GM12878 (cell line): ENCODE measurements at regions not wholly inside any gene's neighbourhood (a gene's known extent, or its start where the extent isn't known, plus 50 kb on each side); places are given as distances from the start of the nearest gene placed in this dataset.

Experiments used
- ATAC-seq: fragments of 200-7000 bp; cut with Tn5 transposase; 3 replicates; pipeline ENCODE4 v1.9.1; 2020; ENCODE audit warnings: mild to moderate bottlenecking, moderate library complexity
- BruUV-seq: library from RNA; stranded (reverse); fragments of 400-500 nt; replicated peaks from 2 replicates; lab custom pipeline; 2021; lab: Mats Ljungman, UMichigan
- CTCF ChIA-PET: fragments of 300-600 bp; sonication (Branson Sonifier 250); formaldehyde crosslinking; extraction: SDS; loops from one replicate; lab custom pipeline; 2021; ENCODE audit warnings: inconsistent platforms; lab: Yijun Ruan, JAX
- POLR2A ChIA-PET: fragments of 350-600 bp; formaldehyde crosslinking; extraction: SDS; loops from one replicate; lab custom pipeline; 2021; ENCODE audit warnings: inconsistent platforms; lab: Charles Lee
- RAD21 ChIA-PET: fragments of 300-600 bp; sonication (Branson Sonifier 250); formaldehyde crosslinking; loops from one replicate; lab custom pipeline; 2023; ENCODE audit warnings: antibody characterized with exemption; ENCODE audit not compliant: unreplicated experiment; lab: Charles Lee
- SMC1A ChIA-PET: fragments of 300-600 bp; sonication (Branson Sonifier 250); formaldehyde crosslinking; loops from one replicate; lab custom pipeline; 2023; ENCODE audit not compliant: unreplicated experiment, uncharacterized antibody; lab: Charles Lee
- DNase-seq: peaks from one replicate; pipeline ENCODE4 v3.0.0-alpha.2; 2011; ENCODE audit warnings: low read depth, low spot score
- FAIRE-seq: peaks from 3 replicates; lab custom pipeline; 2011; peaks lifted over from hg19 to GRCh38; lab: Jason Lieb, UNC
- H2AFZ ChIP-seq: 2 replicates; pipeline ENCODE4 v1.6.0; 2011; ENCODE audit warnings: low read depth, low read length, control low read depth; ENCODE audit not compliant: control insufficient read depth
- H3K27ac ChIP-seq: 2 replicates; pipeline ENCODE4 v1.5.1; 2011; ENCODE audit warnings: control low read depth; ENCODE audit not compliant: control insufficient read depth, insufficient read depth
- H3K27me3 ChIP-seq, 2 experiments: replicated peaks in 1 of 2; 2 replicates each; pipeline versions ENCODE4 v1.6.0 to v1.6.1; 2011; ENCODE audit warnings: low read length in 1 of 2; ENCODE audit not compliant: control insufficient read depth in 2 of 2, insufficient read depth in 2 of 2
- H3K36me3 ChIP-seq, 2 experiments: 2 replicates each; pipeline ENCODE4 v1.5.1; 2011; ENCODE audit warnings: low read length in 1 of 2; ENCODE audit not compliant: control insufficient read depth in 2 of 2, insufficient read depth in 2 of 2
- H3K4me1 ChIP-seq: 2 replicates; pipeline ENCODE4 v1.6.1; 2011; ENCODE audit warnings: mild to moderate bottlenecking, low read length, moderate library complexity, mixed read lengths; ENCODE audit not compliant: control insufficient read depth, insufficient read depth
- H3K4me2 ChIP-seq: 2 replicates; pipeline ENCODE4 v1.6.0; 2011; ENCODE audit warnings: control low read depth; ENCODE audit not compliant: control insufficient read depth, insufficient read depth
- H3K4me3 ChIP-seq: fragments of 200-600 bp; sonication (generic); 2 replicates; pipeline ENCODE4 v1.5.1; 2016
- H3K79me2 ChIP-seq: 2 replicates; pipeline ENCODE4 v1.6.0; 2011; ENCODE audit warnings: low read length; ENCODE audit not compliant: control insufficient read depth, insufficient read depth
- H3K9ac ChIP-seq: 2 replicates; pipeline ENCODE4 v1.8.0; 2011; ENCODE audit warnings: low read length, control low read depth, mixed read lengths; ENCODE audit not compliant: control insufficient read depth, insufficient read depth
- H3K9me3 ChIP-seq: replicated peaks from 3 replicates; pipeline ENCODE4 v1.5.1; 2011; ENCODE audit warnings: mild to moderate bottlenecking, low read length; ENCODE audit not compliant: control insufficient read depth, insufficient read depth
- H4K20me1 ChIP-seq: 2 replicates; pipeline ENCODE4 v1.6.0; 2011; ENCODE audit not compliant: control insufficient read depth, insufficient read depth
- ATF7 ChIP-seq: fragments of 450-650 bp; IDR thresholded peaks from 2 replicates; pipeline ENCODE4 v1.6.1; 2016; ENCODE audit warnings: low read depth, mild to moderate bottlenecking
- BACH1 ChIP-seq: fragments of 450-650 bp; IDR thresholded peaks from 2 replicates; pipeline ENCODE4 v1.6.1; 2017; ENCODE audit warnings: mild to moderate bottlenecking, borderline replicate concordance
- EP300 ChIP-seq, 2 experiments: fragments of 150-350 bp in 1 of 2; IDR thresholded peaks; 2 replicates each; pipeline ENCODE4 v1.6.1; 2011 to 2012; ENCODE audit warnings: low read depth in 2 of 2, low read length in 2 of 2, borderline replicate concordance in 1 of 2, improper control_type of control experiment in 1 of 2, inconsistent platforms in 1 of 2; ENCODE audit not compliant: control insufficient read depth in 1 of 2
- HDAC6 ChIP-seq: fragments of 200-600 bp; sonication (generic); IDR thresholded peaks from one replicate; pipeline ENCODE4 v1.8.0; 2017; ENCODE audit warnings: antibody characterized with exemption; ENCODE audit not compliant: unreplicated experiment
- KLF5 ChIP-seq: fragments of 450-650 bp; IDR thresholded peaks from 2 replicates; pipeline ENCODE4 v1.6.1; 2014; ENCODE audit warnings: mild to moderate bottlenecking; ENCODE audit not compliant: partially characterized antibody
- MEF2A ChIP-seq: IDR thresholded peaks from 2 replicates; pipeline ENCODE4 v1.6.1; 2011; ENCODE audit warnings: low read depth, mild to moderate bottlenecking, low read length, moderate library complexity; ENCODE audit not compliant: insufficient read depth
- PAX5 ChIP-seq: IDR thresholded peaks from 2 replicates; pipeline ENCODE4 v1.6.1; 2011; ENCODE audit warnings: low read depth, low read length, borderline replicate concordance
- SP1 ChIP-seq: IDR thresholded peaks from one replicate; pipeline ENCODE4 v1.6.1; 2011; ENCODE audit warnings: low read depth, low read length
- SPI1 ChIP-seq: IDR thresholded peaks from 2 replicates; pipeline ENCODE4 v1.6.1; 2011; ENCODE audit warnings: low read depth, mild to moderate bottlenecking, low read length, moderate library complexity, borderline replicate concordance; ENCODE audit not compliant: insufficient read depth
- STAT1 ChIP-seq: fragments of 450-650 bp; conservative IDR thresholded peaks from 2 replicates; pipeline ENCODE4 v1.6.1; 2014; ENCODE audit warnings: antibody characterized with exemption, mild to moderate bottlenecking
- WGBS: methylation state at CpG from one replicate; pipeline ENCODE4 v1.1.6; 2016; ENCODE audit warnings: low lambda C conversion rate; ENCODE audit not compliant: insufficient replicate concordance, insufficient coverage; ENCODE audit errors: missing lambda C conversion rate; 5-methylcytosine and 5-hydroxymethylcytosine counted together
- in situ Hi-C: fragments of 300-500 bp; cut with MboI; formaldehyde crosslinking; loops from 9 replicates; pipeline ENCODE4 v1.14.3; 2018; ENCODE audit warnings: mixed read lengths
- intact Hi-C: fragments of 100-400 bp; cut with micrococcal nuclease; formaldehyde crosslinking; loops from one replicate; pipeline ENCODE4 v1.14.2; 2022; ENCODE audit not compliant: unreplicated experiment
- TF ChIP-seq, protein P1 (sequence below): fragments of 450-650 bp; IDR thresholded peaks from 2 replicates; pipeline ENCODE4 v1.6.1; 2014; ENCODE audit warnings: mild to moderate bottlenecking
- TF ChIP-seq, protein P2 (sequence below): fragments of 150-350 bp; IDR thresholded peaks from 2 replicates; pipeline ENCODE4 v1.6.1; 2016; ENCODE audit warnings: low read depth, low read length
- TF ChIP-seq, protein P3 (sequence below): IDR thresholded peaks from 2 replicates; pipeline ENCODE4 v1.6.1; 2011; ENCODE audit warnings: low read depth, mild to moderate bottlenecking, low read length, moderate library complexity, borderline replicate concordance; ENCODE audit errors: extremely low read depth
- TF ChIP-seq, protein P4 (sequence below): IDR thresholded peaks from 2 replicates; pipeline ENCODE4 v1.6.1; 2011; ENCODE audit warnings: borderline replicate concordance, low read depth, mild to moderate bottlenecking, moderate library complexity, mixed read lengths, low read length; ENCODE audit not compliant: insufficient read depth; ENCODE audit errors: extremely low read length

DNA sequence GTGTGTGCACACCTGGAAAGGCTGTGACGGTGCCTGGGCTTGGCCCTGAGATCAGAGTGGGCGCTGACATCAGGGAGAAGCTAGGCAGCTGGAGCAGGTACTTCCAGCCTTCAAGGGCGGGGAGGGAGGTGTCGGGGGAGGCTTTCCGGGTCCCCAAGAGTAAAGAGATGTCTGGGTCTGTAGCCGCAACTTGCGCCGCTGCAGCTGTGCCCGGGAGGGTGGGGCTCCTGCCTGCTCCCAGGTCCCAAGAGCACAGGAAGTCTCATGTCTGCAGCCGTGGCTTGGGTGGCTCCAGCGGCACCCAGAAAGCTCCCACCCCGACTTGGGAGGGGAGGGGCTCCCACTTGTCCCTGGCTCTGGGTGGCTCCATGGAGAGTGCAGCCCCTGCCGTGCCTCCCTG is 103.2 kb upstream of the BNIP2 start:
- intact Hi-C loops (no loop called here), in situ Hi-C loops (no loop called here)
- 53% methylated on average over 10 of the region's 13 CpGs for WGBS
- no peak for TF ChIP-seq STAT1
- TF ChIP-seq PAX5, result no peak
- TF ChIP-seq KLF5, result no peak
- TF ChIP-seq BACH1, result no peak
- TF ChIP-seq, protein P1, sequence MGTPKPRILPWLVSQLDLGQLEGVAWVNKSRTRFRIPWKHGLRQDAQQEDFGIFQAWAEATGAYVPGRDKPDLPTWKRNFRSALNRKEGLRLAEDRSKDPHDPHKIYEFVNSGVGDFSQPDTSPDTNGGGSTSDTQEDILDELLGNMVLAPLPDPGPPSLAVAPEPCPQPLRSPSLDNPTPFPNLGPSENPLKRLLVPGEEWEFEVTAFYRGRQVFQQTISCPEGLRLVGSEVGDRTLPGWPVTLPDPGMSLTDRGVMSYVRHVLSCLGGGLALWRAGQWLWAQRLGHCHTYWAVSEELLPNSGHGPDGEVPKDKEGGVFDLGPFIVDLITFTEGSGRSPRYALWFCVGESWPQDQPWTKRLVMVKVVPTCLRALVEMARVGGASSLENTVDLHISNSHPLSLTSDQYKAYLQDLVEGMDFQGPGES, result no peak
- TF ChIP-seq MEF2A, result no peak
- TF ChIP-seq, protein P2, sequence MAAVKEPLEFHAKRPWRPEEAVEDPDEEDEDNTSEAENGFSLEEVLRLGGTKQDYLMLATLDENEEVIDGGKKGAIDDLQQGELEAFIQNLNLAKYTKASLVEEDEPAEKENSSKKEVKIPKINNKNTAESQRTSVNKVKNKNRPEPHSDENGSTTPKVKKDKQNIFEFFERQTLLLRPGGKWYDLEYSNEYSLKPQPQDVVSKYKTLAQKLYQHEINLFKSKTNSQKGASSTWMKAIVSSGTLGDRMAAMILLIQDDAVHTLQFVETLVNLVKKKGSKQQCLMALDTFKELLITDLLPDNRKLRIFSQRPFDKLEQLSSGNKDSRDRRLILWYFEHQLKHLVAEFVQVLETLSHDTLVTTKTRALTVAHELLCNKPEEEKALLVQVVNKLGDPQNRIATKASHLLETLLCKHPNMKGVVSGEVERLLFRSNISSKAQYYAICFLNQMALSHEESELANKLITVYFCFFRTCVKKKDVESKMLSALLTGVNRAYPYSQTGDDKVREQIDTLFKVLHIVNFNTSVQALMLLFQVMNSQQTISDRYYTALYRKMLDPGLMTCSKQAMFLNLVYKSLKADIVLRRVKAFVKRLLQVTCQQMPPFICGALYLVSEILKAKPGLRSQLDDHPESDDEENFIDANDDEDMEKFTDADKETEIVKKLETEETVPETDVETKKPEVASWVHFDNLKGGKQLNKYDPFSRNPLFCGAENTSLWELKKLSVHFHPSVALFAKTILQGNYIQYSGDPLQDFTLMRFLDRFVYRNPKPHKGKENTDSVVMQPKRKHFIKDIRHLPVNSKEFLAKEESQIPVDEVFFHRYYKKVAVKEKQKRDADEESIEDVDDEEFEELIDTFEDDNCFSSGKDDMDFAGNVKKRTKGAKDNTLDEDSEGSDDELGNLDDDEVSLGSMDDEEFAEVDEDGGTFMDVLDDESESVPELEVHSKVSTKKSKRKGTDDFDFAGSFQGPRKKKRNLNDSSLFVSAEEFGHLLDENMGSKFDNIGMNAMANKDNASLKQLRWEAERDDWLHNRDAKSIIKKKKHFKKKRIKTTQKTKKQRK, result no peak
- TF ChIP-seq EP300 (IDR thresholded peaks at IDR 0.05; ENCODE audit: borderline replicate concordance in 1 of 2, control insufficient read depth in 1 of 2, low read depth in 2 of 2, low read length in 2 of 2), result no peak
- no peak for TF ChIP-seq SP1
- TF ChIP-seq, protein P3, sequence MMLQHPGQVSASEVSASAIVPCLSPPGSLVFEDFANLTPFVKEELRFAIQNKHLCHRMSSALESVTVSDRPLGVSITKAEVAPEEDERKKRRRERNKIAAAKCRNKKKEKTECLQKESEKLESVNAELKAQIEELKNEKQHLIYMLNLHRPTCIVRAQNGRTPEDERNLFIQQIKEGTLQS, result no peak
- no peak for TF ChIP-seq ATF7
- no peak for TF ChIP-seq SPI1
- TF ChIP-seq HDAC6, result no peak
- TF ChIP-seq, protein P4, sequence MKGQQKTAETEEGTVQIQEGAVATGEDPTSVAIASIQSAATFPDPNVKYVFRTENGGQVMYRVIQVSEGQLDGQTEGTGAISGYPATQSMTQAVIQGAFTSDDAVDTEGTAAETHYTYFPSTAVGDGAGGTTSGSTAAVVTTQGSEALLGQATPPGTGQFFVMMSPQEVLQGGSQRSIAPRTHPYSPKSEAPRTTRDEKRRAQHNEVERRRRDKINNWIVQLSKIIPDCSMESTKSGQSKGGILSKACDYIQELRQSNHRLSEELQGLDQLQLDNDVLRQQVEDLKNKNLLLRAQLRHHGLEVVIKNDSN, result no peak
- POLR2A ChIA-PET, result no interaction called here
- SMC1A ChIA-PET, result no interaction called here
- H3K27me3 ChIP-seq, result peaks cover 0 to 3% of the 10 kb centered on the region in 2 experiments; a peak in 2 of 4 replicates
- H3K4me3 ChIP-seq, result no peak overlapping the region
- no peak for DNase-seq
- no peaks in the 10 kb centered on the region for H3K36me3 ChIP-seq
- H3K4me2 ChIP-seq, result no peak overlapping the region
- no peaks in the 10 kb centered on the region for H3K4me1 ChIP-seq
- H3K9ac ChIP-seq, result no peak overlapping the region
- BruUV-seq, result no TSS peak
- RAD21 ChIA-PET, result no interaction called here
- no peaks in the 10 kb centered on the region for H3K79me2 ChIP-seq
- ATAC-seq, result no peak
- no peaks in the 10 kb centered on the region; the same call in 2 of the 3 replicates for H3K9me3 ChIP-seq
- FAIRE-seq, result no peak
- no peaks in the 10 kb centered on the region for H4K20me1 ChIP-seq
- CTCF ChIA-PET, result no interaction called here
- no peak overlapping the region for H3K27ac ChIP-seq
- no peak overlapping the region for H2AFZ ChIP-seq
